SH-SY5Y (cell line): ENCODE measurements at regions not wholly inside any gene's neighbourhood (a gene's known extent, or its start where the extent isn't known, plus 50 kb on each side); places are given as distances from the start of the nearest gene placed in this dataset.

Experiments used
- GATA2 ChIP-seq: IDR thresholded peaks from 2 replicates; pipeline ENCODE4 v1.6.1; 2011; ENCODE audit warnings: mild to moderate bottlenecking, low read depth, low read length
- GATA3 ChIP-seq: IDR thresholded peaks from 2 replicates; pipeline ENCODE4 v1.6.1; 2011; ENCODE audit warnings: low read depth, mild to moderate bottlenecking, low read length, moderate library complexity

GRCh38 chr6:126111327-126111726 lies 125.0 kb downstream of the TRMT11 start:
- TF ChIP-seq GATA2, result no peak
- TF ChIP-seq GATA3, result no peak
